Ovary (tissue), 3 donors: ENCODE measurements at regions not wholly inside any gene's neighbourhood (a gene's known extent, or its start where the extent isn't known, plus 50 kb on each side); places are given as distances from the start of the nearest gene placed in this dataset.

Experiments
- POLR2A ChIP-seq: fragments of 450-650 bp; IDR thresholded peaks from one replicate; pipeline ENCODE4 v1.6.1; 2017; ENCODE audit warnings: antibody characterized with exemption, mild to moderate bottlenecking, moderate library complexity
- TF ChIP-seq, protein P1 (sequence below), 3 donors: fragments of 450-650 bp in 2 of 3; fragments of 200-600 bp in 1 of 3; IDR thresholded peaks; one replicate each; pipeline versions ENCODE4 v1.5.1 to v1.8.0; 2016 to 2022; ENCODE audit warnings: antibody characterized with exemption in 3 of 3, mild to moderate bottlenecking in 1 of 3
- donor health status: DM: no; HTN: no; CAD: no.

DNA sequence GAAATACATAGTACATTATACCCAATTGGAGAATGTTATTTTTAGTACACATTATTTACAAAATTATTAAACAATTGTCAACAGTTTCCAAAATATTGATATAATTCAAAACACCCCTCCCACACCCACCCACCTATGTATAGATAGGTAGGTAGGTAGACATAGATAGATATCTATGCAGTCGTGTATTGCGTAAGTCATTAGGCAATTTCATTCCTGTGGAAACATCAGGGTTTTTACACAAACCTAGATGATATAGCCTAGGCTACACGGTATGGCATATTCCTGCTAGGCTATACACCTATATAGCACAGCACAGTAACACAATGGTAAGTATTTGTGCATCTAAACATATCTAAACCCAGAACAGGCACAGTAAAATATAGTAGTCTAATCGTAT is 377.3 kb downstream of the ANXA1 start:
- no peak for TF ChIP-seq POLR2A
- TF ChIP-seq, protein P1, sequence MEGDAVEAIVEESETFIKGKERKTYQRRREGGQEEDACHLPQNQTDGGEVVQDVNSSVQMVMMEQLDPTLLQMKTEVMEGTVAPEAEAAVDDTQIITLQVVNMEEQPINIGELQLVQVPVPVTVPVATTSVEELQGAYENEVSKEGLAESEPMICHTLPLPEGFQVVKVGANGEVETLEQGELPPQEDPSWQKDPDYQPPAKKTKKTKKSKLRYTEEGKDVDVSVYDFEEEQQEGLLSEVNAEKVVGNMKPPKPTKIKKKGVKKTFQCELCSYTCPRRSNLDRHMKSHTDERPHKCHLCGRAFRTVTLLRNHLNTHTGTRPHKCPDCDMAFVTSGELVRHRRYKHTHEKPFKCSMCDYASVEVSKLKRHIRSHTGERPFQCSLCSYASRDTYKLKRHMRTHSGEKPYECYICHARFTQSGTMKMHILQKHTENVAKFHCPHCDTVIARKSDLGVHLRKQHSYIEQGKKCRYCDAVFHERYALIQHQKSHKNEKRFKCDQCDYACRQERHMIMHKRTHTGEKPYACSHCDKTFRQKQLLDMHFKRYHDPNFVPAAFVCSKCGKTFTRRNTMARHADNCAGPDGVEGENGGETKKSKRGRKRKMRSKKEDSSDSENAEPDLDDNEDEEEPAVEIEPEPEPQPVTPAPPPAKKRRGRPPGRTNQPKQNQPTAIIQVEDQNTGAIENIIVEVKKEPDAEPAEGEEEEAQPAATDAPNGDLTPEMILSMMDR (IDR thresholded peaks at IDR 0.05), result no peak
